Cardiac fibroblast (primary cell): ENCODE measurements at regions not wholly inside any gene's neighbourhood (a gene's known extent, or its start where the extent isn't known, plus 50 kb on each side); places are given as distances from the start of the nearest gene placed in this dataset.
A peak's percentile ranks its signal among the peaks of the same experiment; 100 is the strongest.
"Not testable (repeated sequence)": the region's sequence is repeated elsewhere in the genome, so short reads cannot be mapped to it uniquely, and the experiment has no call there.

Experiments
- DNase-seq, 2 donors: peaks; one replicate each; pipeline versions ENCODE4 v3.0.0 to v3.0.0-alpha.2; 2010; ENCODE audit warnings: low read depth in 2 of 2
- H3K4me3 ChIP-seq, 2 donors: replicated peaks in 1 of 2; 1 replicate in 1 of 2; 2 replicates in 1 of 2; pipeline ENCODE4 v1.5.1; 2011; ENCODE audit warnings: low read depth in 2 of 2, low read length in 2 of 2, mild to moderate bottlenecking in 2 of 2, moderate library complexity in 1 of 2
- TF ChIP-seq, protein P1 (sequence below): IDR thresholded peaks from one replicate; pipeline ENCODE4 v1.5.1; 2011; ENCODE audit warnings: low read depth, mild to moderate bottlenecking, low read length, inconsistent platforms

DNA sequence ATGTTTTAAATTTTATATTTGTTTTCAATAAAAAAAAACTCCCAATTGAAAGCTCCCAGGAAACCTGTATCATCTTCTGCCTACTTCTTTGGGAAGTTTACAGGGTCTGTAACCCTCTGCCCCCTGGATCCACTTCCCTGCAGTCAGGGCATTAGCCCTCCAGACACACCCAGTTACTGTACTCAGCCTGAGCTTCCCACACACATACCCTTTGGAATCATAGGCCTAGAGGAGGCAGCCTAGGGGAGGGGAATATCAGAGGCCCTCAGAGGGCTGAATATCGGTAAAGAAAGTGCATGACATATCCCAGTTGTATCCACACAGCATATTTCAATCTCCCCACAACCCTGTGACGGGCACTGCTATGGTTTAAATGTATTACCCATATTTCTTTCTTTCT lies 56.2 kb upstream of the TFPI start:
- not testable (repeated sequence) for DNase-seq, H3K4me3 ChIP-seq

DNA sequence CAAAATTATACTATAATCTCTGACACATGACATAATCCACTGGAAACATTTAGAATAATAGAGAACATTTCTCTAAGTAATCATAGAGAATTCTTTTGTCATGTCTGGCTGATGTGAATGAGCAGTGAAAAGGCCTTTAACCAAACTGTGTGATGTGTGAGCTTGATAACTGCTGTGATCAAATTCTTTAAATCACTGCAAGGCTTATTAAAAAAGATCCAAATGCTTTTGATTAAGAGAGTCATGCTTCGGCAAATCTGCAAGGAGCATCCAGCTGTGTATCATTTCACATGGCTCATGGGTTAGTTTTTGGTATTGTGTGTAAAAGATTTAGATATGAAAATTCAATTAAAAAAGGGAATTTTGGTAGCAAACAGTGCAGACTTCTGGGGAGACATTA lies 58.6 kb upstream of the TFPI start:
- no peak for DNase-seq
- no peak overlapping the region for H3K4me3 ChIP-seq
- TF ChIP-seq, protein P1, sequence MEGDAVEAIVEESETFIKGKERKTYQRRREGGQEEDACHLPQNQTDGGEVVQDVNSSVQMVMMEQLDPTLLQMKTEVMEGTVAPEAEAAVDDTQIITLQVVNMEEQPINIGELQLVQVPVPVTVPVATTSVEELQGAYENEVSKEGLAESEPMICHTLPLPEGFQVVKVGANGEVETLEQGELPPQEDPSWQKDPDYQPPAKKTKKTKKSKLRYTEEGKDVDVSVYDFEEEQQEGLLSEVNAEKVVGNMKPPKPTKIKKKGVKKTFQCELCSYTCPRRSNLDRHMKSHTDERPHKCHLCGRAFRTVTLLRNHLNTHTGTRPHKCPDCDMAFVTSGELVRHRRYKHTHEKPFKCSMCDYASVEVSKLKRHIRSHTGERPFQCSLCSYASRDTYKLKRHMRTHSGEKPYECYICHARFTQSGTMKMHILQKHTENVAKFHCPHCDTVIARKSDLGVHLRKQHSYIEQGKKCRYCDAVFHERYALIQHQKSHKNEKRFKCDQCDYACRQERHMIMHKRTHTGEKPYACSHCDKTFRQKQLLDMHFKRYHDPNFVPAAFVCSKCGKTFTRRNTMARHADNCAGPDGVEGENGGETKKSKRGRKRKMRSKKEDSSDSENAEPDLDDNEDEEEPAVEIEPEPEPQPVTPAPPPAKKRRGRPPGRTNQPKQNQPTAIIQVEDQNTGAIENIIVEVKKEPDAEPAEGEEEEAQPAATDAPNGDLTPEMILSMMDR = no peak

DNA sequence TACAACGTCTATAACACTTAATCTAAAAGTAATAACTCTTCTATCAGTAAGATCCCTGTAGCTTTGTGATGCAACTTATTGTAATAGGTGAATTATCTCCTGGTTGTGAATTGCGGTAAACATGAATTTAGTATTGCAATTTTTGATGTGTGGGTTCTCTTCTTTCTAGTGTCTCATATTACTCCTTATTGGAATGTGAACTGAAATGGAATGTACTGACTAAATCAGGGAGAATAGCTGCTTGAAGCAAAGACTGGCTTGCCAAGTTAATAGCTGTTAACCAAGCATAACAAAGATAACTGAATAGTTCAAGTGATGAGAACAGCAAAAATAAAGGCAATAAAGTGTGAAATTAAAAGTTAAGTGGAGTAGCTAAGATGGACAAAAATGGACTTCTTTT lies 60.5 kb upstream of the TFPI start:
- TF ChIP-seq, protein P1 = no peak
- peak; percentile 26 to 37 for DNase-seq
- H3K4me3 ChIP-seq = no peak overlapping the region

DNA sequence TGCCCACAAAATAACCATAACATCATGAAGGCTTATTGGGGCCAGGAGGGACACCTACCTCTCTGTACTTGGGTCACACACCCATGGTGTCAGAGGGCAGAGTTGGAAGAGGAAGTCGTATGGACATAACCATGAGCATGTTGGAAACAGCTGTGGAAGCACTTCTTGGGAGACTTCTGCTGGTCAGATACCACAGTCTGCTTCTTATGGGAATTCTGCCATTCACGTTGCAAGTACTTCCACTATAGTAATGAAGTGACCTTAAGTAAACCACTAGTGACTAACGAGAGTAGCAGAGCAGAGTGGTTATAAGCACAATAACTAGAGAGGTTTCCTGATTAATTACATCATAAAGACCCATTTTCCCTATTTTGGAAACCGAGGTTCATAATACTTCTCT lies 61.1 kb upstream of the TFPI start:
- H3K4me3 ChIP-seq = no peak overlapping the region
- no peak for DNase-seq
- TF ChIP-seq, protein P1 = no peak

DNA sequence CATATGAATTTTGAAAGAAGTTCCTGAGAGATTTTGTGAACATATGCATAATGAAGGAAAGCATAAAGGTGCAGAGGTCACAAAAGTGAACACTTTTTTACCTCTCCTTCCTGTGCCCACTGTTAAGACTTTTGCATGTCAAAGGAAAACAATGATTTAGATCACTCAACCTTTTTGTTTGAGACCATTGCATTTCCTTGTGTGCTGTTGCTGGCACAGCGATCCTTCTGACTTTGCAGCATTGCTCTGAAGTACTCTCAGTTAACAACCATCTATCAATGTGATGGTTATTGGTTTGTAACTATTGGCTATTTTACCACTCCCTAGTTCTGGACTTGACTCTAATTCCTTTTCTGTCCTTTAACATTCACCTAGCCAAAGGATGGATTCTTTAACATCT lies 61.7 kb upstream of the TFPI start:
- DNase-seq = no peak
- TF ChIP-seq, protein P1 = no peak

DNA sequence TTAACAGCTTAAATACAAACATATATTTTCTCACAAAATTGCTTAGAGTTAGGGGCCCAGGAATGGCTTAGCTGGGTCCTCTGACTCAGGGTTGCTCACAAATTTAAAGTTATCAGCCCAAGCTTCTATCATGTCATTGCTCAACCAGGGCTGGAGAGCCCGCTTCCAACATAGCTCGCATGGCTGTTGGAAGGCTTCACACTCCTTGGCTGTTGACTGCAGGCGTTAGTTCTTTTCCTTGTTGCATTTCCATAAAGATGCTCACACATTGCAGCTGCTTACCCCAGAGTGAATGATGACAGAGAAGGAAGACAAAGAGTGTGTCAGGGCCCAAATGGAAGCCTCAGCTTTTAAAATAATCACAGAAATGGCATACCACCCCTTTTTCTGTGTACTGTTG lies 62.9 kb upstream of the TFPI start:
- no peak overlapping the region for H3K4me3 ChIP-seq
- TF ChIP-seq, protein P1 = no peak
- DNase-seq = no peak

More for the DNA sequence above, 61.7 kb upstream of the TFPI start:
- no peak overlapping the region for H3K4me3 ChIP-seq

DNA sequence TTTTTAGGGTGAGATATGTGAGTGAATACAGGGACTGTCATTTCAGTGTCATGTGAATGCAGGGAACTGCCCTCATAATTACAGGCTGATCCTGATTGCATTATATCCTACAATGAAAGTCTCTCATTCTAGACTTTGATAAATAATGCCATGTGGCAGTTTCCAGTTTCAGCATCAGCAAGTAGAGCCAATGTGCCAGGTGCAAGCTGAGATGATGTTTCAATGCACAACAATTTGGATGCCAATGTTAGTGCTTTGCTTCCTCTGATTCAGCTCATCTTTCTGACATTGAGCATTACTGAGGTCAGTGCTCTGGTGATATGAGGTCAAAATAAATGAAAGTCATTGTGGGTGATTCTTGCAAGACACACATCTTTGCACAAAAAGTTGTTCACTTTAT lies 63.7 kb upstream of the TFPI start:
- H3K4me3 ChIP-seq = no peak overlapping the region
- no peak for DNase-seq
- TF ChIP-seq, protein P1 = no peak

DNA sequence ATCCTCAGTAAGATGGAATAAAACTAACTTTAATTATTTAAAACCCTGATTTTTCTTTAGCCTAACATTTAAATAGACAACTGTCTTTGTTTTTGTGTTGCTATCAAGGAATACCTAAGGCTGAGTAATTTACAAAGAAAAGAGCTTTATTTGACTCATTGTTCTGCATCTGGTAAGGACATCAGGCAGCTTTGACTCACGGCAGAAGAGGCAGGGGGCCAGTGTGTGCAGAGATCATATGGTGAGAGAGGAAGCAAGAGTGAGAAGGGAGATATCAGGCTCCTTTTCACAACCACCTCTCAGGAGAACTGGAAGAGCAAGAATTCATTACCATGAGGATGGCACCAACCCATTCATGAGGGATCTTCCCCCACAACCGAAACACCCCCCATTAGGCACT lies 64.6 kb upstream of the TFPI start:
- TF ChIP-seq, protein P1 = no peak
- DNase-seq = peak; percentile 4 to 64
- H3K4me3 ChIP-seq = no peak overlapping the region
